ENCODE measurements at regions not wholly inside any gene's neighbourhood (a gene's known extent, or its start where the extent isn't known, plus 50 kb on each side); places are given as distances from the start of the nearest gene placed in this dataset.

DNA sequence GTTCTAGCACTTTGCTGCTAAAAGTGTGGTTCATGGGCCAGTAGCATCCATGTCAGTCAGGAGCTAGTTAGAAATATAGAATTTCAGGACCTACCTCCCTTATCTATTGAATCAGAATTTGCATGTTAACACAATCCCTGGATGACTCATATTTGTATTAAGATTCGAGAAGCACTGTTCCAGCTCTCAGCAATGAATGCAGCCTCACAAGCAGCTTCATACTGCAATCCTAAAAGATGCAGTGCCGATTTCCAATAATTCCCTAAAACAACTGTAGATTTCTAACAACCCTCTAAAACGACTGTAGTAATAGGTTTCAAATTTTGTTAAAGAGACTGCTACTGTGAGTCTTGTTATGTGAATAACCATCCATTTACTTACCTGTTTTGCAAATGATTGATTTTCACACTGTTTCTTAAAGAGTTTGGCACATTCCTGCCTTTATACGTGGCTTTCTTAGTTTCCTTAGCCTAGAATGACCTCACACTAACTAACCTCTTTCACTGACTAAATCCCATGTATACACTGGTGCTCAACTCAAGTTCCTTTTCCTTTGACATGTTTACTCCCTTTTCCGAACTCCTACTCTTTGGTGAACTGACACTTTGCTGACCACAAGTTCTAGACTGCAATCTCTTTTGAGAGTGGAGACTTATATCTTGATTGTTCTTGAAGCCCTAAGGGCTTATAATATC is 511.8 kb downstream of the METTL15 start:
- TF ChIP-seq EZH2 (IDR thresholded peaks at IDR 0.05; ENCODE audit: low read length, unreplicated experiment), result no peak
- TF ChIP-seq, protein P1, sequence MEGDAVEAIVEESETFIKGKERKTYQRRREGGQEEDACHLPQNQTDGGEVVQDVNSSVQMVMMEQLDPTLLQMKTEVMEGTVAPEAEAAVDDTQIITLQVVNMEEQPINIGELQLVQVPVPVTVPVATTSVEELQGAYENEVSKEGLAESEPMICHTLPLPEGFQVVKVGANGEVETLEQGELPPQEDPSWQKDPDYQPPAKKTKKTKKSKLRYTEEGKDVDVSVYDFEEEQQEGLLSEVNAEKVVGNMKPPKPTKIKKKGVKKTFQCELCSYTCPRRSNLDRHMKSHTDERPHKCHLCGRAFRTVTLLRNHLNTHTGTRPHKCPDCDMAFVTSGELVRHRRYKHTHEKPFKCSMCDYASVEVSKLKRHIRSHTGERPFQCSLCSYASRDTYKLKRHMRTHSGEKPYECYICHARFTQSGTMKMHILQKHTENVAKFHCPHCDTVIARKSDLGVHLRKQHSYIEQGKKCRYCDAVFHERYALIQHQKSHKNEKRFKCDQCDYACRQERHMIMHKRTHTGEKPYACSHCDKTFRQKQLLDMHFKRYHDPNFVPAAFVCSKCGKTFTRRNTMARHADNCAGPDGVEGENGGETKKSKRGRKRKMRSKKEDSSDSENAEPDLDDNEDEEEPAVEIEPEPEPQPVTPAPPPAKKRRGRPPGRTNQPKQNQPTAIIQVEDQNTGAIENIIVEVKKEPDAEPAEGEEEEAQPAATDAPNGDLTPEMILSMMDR (conservative IDR thresholded peaks at IDR 0.05; ENCODE audit: low read depth, low read length), result no peak
